Skeletal muscle tissue (tissue), 3 donors: ENCODE measurements at regions not wholly inside any gene's neighbourhood (a gene's known extent, or its start where the extent isn't known, plus 50 kb on each side); places are given as distances from the start of the nearest gene placed in this dataset.

Experiments
- H3K27ac ChIP-seq: one replicate; pipeline ENCODE4 v1.7.0; 2013; ENCODE audit warnings: mild to moderate bottlenecking, low read depth, low read length, inconsistent platforms
- H3K27me3 ChIP-seq, 3 donors: one replicate each; pipeline ENCODE4 v1.7.0; 2013; ENCODE audit warnings: low read length in 3 of 3; ENCODE audit not compliant: control insufficient read depth in 3 of 3, insufficient read depth in 3 of 3
- H3K36me3 ChIP-seq, 3 donors: one replicate each; pipeline ENCODE4 v1.7.0; 2013; ENCODE audit warnings: low read length in 3 of 3; ENCODE audit not compliant: control insufficient read depth in 3 of 3, insufficient read depth in 3 of 3
- H3K4me1 ChIP-seq, 3 donors: one replicate each; pipeline ENCODE4 v1.7.0; 2013; ENCODE audit warnings: low read length in 3 of 3, mild to moderate bottlenecking in 3 of 3; ENCODE audit not compliant: control insufficient read depth in 3 of 3, insufficient read depth in 3 of 3
- H3K4me3 ChIP-seq, 3 donors: one replicate each; pipeline ENCODE4 v1.7.0; 2013; ENCODE audit warnings: low read length in 3 of 3
- H3K9ac ChIP-seq, 3 donors: one replicate each; pipeline ENCODE4 v1.7.0; 2013; ENCODE audit warnings: low read length in 3 of 3, mild to moderate bottlenecking in 3 of 3, moderate library complexity in 2 of 3, low read depth in 1 of 3
- H3K9me3 ChIP-seq, 3 donors: one replicate each; pipeline ENCODE4 v1.7.0; 2013; ENCODE audit warnings: low read length in 3 of 3; ENCODE audit not compliant: control insufficient read depth in 3 of 3
- donor health status: Osteomylitis.

GRCh38 chr16:62907562-62907961, 871.3 kb upstream of the CDH8 start:
- Histone ChIP-seq H3K36me3 (no peaks in the 10 kb centered on the region), H3K9me3 (no peaks in the 10 kb centered on the region), H3K27ac (no peak overlapping the region), H3K27me3 (no peaks in the 10 kb centered on the region), H3K4me1 (no peaks in the 10 kb centered on the region), H3K4me3 (no peak overlapping the region), H3K9ac (no peak overlapping the region)

- no peaks in the 10 kb centered on the region for H3K9me3 ChIP-seq
- H3K4me3 ChIP-seq: no peak overlapping the region
- H3K4me1 ChIP-seq: no peaks in the 10 kb centered on the region
- no peaks in the 10 kb centered on the region for H3K36me3 ChIP-seq
- no peak overlapping the region for H3K9ac ChIP-seq
- no peak overlapping the region for H3K27ac ChIP-seq
- H3K27me3 ChIP-seq: no peaks in the 10 kb centered on the region
Measured at GRCh38 chr16:62903961-62904502, 867.8 kb upstream of the CDH8 start.

GRCh38 chr16:62899737-62900136, 863.5 kb upstream of the CDH8 start:
- H3K27me3 ChIP-seq: no peaks in the 10 kb centered on the region
- H3K36me3 ChIP-seq: no peaks in the 10 kb centered on the region
- no peak overlapping the region for H3K4me3 ChIP-seq
- no peaks in the 10 kb centered on the region for H3K9me3 ChIP-seq
- H3K27ac ChIP-seq: no peak overlapping the region
- no peaks in the 10 kb centered on the region for H3K4me1 ChIP-seq
- no peak overlapping the region for H3K9ac ChIP-seq

GRCh38 chr16:62889097-62889496, 852.9 kb upstream of the CDH8 start:
- Histone ChIP-seq H3K9ac (no peak overlapping the region), H3K4me1 (no peaks in the 10 kb centered on the region), H3K4me3 (no peak overlapping the region), H3K27me3 (no peaks in the 10 kb centered on the region), H3K9me3 (peaks cover 0 to 2% (median 0%) of the 10 kb centered on the region in 3 donors), H3K36me3 (no peaks in the 10 kb centered on the region), H3K27ac (no peak overlapping the region)

- Histone ChIP-seq H3K9me3 (no peaks in the 10 kb centered on the region), H3K27me3 (no peaks in the 10 kb centered on the region), H3K36me3 (no peaks in the 10 kb centered on the region), H3K4me1 (no peaks in the 10 kb centered on the region), H3K27ac (no peak overlapping the region), H3K9ac (no peak overlapping the region), H3K4me3 (no peak overlapping the region)
Measured at GRCh38 chr16:62883509-62883908, 847.3 kb upstream of the CDH8 start.

GRCh38 chr16:62882552-62883221, 846.4 kb upstream of the CDH8 start:
- H3K4me1 ChIP-seq: no peaks in the 10 kb centered on the region
- no peaks in the 10 kb centered on the region for H3K36me3 ChIP-seq
- no peak overlapping the region for H3K27ac ChIP-seq
- H3K27me3 ChIP-seq: no peaks in the 10 kb centered on the region
- no peak overlapping the region for H3K4me3 ChIP-seq
- H3K9ac ChIP-seq: no peak overlapping the region
- no peaks in the 10 kb centered on the region for H3K9me3 ChIP-seq

GRCh38 chr16:62876133-62876532, 839.9 kb upstream of the CDH8 start:
- no peaks in the 10 kb centered on the region for H3K27me3 ChIP-seq
- H3K36me3 ChIP-seq: no peaks in the 10 kb centered on the region
- no peak overlapping the region for H3K27ac ChIP-seq
- no peak overlapping the region for H3K4me3 ChIP-seq
- no peaks in the 10 kb centered on the region for H3K9me3 ChIP-seq
- no peak overlapping the region for H3K9ac ChIP-seq
- H3K4me1 ChIP-seq: no peaks in the 10 kb centered on the region

GRCh38 chr16:62872339-62872738, 836.1 kb upstream of the CDH8 start:
- Histone ChIP-seq H3K36me3 (no peaks in the 10 kb centered on the region), H3K9me3 (no peaks in the 10 kb centered on the region), H3K27ac (no peak overlapping the region), H3K4me3 (no peak overlapping the region), H3K4me1 (no peaks in the 10 kb centered on the region), H3K27me3 (no peaks in the 10 kb centered on the region), H3K9ac (no peak overlapping the region)

GRCh38 chr16:62870554-62870953, 834.3 kb upstream of the CDH8 start:
- H3K36me3 ChIP-seq: no peaks in the 10 kb centered on the region
- no peak overlapping the region for H3K4me3 ChIP-seq
- H3K4me1 ChIP-seq: no peaks in the 10 kb centered on the region
- H3K27me3 ChIP-seq: no peaks in the 10 kb centered on the region
- H3K9ac ChIP-seq: no peak overlapping the region
- H3K9me3 ChIP-seq: no peaks in the 10 kb centered on the region
- no peak overlapping the region for H3K27ac ChIP-seq

GRCh38 chr16:62869837-62870236, 833.6 kb upstream of the CDH8 start:
- Histone ChIP-seq H3K4me1 (no peaks in the 10 kb centered on the region), H3K9me3 (no peaks in the 10 kb centered on the region), H3K36me3 (no peaks in the 10 kb centered on the region), H3K9ac (no peak overlapping the region), H3K4me3 (no peak overlapping the region), H3K27me3 (no peaks in the 10 kb centered on the region), H3K27ac (no peak overlapping the region)
